HG03342 (cell line): ENCODE measurements at regions not wholly inside any gene's neighbourhood (a gene's known extent, or its start where the extent isn't known, plus 50 kb on each side); places are given as distances from the start of the nearest gene placed in this dataset.
"Not testable (repeated sequence)": the region's sequence is repeated elsewhere in the genome, so short reads cannot be mapped to it uniquely, and the experiment has no call there.

Experiments
- ATAC-seq: cut with Tn5 transposase; IDR thresholded peaks from one replicate; pipeline ENCODE4 v1.9.1; 2021; ENCODE audit warnings: mild to moderate bottlenecking, moderate library complexity; ENCODE audit not compliant: unreplicated experiment

- no peak for ATAC-seq
These were observed 82.2 kb upstream of the TNP1 start for GRCh38 chr2:216942016-216942415.

- no peak for ATAC-seq
These were observed 77.1 kb upstream of the TNP1 start for GRCh38 chr2:216936954-216937357.

GRCh38 chr2:216934623-216935022, 74.8 kb upstream of the TNP1 start:
- no peak for ATAC-seq

GRCh38 chr2:216934151-216934550, 74.3 kb upstream of the TNP1 start:
- ATAC-seq = no peak

- ATAC-seq = no peak
These were observed 73.1 kb upstream of the TNP1 start for GRCh38 chr2:216932863-216933548.

- no peak for ATAC-seq
These were observed 72.4 kb upstream of the TNP1 start for GRCh38 chr2:216932113-216932862.

GRCh38 chr2:216930716-216931115, 70.9 kb upstream of the TNP1 start:
- ATAC-seq = no peak

GRCh38 chr2:216929338-216929737, 69.5 kb upstream of the TNP1 start:
- not testable (repeated sequence) for ATAC-seq

GRCh38 chr2:216927163-216927562, 67.3 kb upstream of the TNP1 start:
- no peak for ATAC-seq

- no peak for ATAC-seq
These were observed 65.9 kb upstream of the TNP1 start for GRCh38 chr2:216925636-216926366.

- no peak for ATAC-seq
These were observed 65.1 kb upstream of the TNP1 start for GRCh38 chr2:216925006-216925405.

- ATAC-seq = no peak
These were observed 63.8 kb upstream of the TNP1 start for GRCh38 chr2:216923706-216924105.

- ATAC-seq = peak; percentile 77
These were observed 62.4 kb upstream of the TNP1 start for GRCh38 chr2:216922175-216922780.

- no peak for ATAC-seq
These were observed 61.1 kb upstream of the TNP1 start for GRCh38 chr2:216920937-216921456.

GRCh38 chr2:216920143-216920876, 60.4 kb upstream of the TNP1 start:
- ATAC-seq = no peak

GRCh38 chr2:216918088-216918680, 58.3 kb upstream of the TNP1 start:
- no peak for ATAC-seq

GRCh38 chr2:216916956-216917650, 57.2 kb upstream of the TNP1 start:
- ATAC-seq = no peak

GRCh38 chr2:216915557-216916150, 55.8 kb upstream of the TNP1 start:
- no peak for ATAC-seq

- no peak for ATAC-seq
These were observed 54.6 kb upstream of the TNP1 start for GRCh38 chr2:216914491-216914890.
